ENCODE measurements at regions not wholly inside any gene's neighbourhood (a gene's known extent, or its start where the extent isn't known, plus 50 kb on each side); places are given as distances from the start of the nearest gene placed in this dataset.

GRCh38 chr2:77713412-77713811 is 191.2 kb upstream of the LRRTM4 start:
- TF ChIP-seq CTCF (conservative IDR thresholded peaks at IDR 0.05; ENCODE audit: low read depth, low read length), result no peak
- TF ChIP-seq EZH2 (IDR thresholded peaks at IDR 0.05; ENCODE audit: borderline replicate concordance, low read depth, low read length, poor library complexity, severe bottlenecking), result no peak

Measured in A673 (cell line).